Fibroblast of mammary gland (primary cell): ENCODE measurements at regions not wholly inside any gene's neighbourhood (a gene's known extent, or its start where the extent isn't known, plus 50 kb on each side); places are given as distances from the start of the nearest gene placed in this dataset.
"Not testable (repeated sequence)": the region's sequence is repeated elsewhere in the genome, so short reads cannot be mapped to it uniquely, and the experiment has no call there.

Experiments used
- DNase-seq: peaks from one replicate; pipeline ENCODE4 v3.0.0-alpha.2; 2010; ENCODE audit warnings: low read depth
- H3K4me3 ChIP-seq: 2 replicates; pipeline ENCODE4 v1.5.1; 2011; ENCODE audit warnings: low read depth, mild to moderate bottlenecking, low read length, moderate library complexity; ENCODE audit not compliant: control insufficient read depth
- CTCF ChIP-seq: conservative IDR thresholded peaks from 2 replicates; pipeline ENCODE4 v1.5.1; 2011; ENCODE audit warnings: low read depth, low read length, inconsistent platforms; ENCODE audit not compliant: control insufficient read depth, insufficient read depth

- H3K4me3 ChIP-seq, result no peak overlapping the region
- no peak for DNase-seq
- TF ChIP-seq CTCF, result no peak
Measured at GRCh38 chr13:88704600-88705275, 1033.6 kb downstream of the SLITRK5 start.

GRCh38 chr13:88707646-88708045, 1036.5 kb downstream of the SLITRK5 start:
- no peak for DNase-seq
- H3K4me3 ChIP-seq, result no peak overlapping the region
- TF ChIP-seq CTCF, result no peak

GRCh38 chr13:88717946-88718345, 1046.8 kb downstream of the SLITRK5 start:
- no peak for TF ChIP-seq CTCF
- H3K4me3 ChIP-seq, result no peak overlapping the region
- DNase-seq, result no peak

GRCh38 chr13:88718781-88719180, 1047.6 kb downstream of the SLITRK5 start:
- H3K4me3 ChIP-seq, result no peak overlapping the region
- DNase-seq, result no peak
- no peak for TF ChIP-seq CTCF

GRCh38 chr13:88726075-88726474, 1054.9 kb downstream of the SLITRK5 start:
- no peak overlapping the region for H3K4me3 ChIP-seq
- TF ChIP-seq CTCF, result no peak
- no peak for DNase-seq

- not testable (repeated sequence) for DNase-seq, H3K4me3 ChIP-seq
Measured at GRCh38 chr13:88727236-88727635, 1056.1 kb downstream of the SLITRK5 start.

- no peak for DNase-seq
Measured at GRCh38 chr13:88729605-88730004, 1058.4 kb downstream of the SLITRK5 start.

More at GRCh38 chr13:88729605-88730004, 1058.4 kb downstream of the SLITRK5 start:
- TF ChIP-seq CTCF, result no peak
- no peak overlapping the region for H3K4me3 ChIP-seq
